Hepatocyte (in vitro differentiated cells): ENCODE measurements at regions not wholly inside any gene's neighbourhood (a gene's known extent, or its start where the extent isn't known, plus 50 kb on each side); places are given as distances from the start of the nearest gene placed in this dataset.

Experiments used
- DNase-seq: peaks from one replicate; pipeline ENCODE4 v3.0.0-alpha.2; 2016; ENCODE audit warnings: low spot score
- H2AFZ ChIP-seq: fragments of 200-600 bp; sonication (generic); 2 replicates; pipeline ENCODE4 v1.6.0; 2016; ENCODE audit warnings: antibody characterized with exemption, mild to moderate bottlenecking
- H3K27ac ChIP-seq: fragments of 200-600 bp; sonication (generic); 2 replicates; pipeline ENCODE4 v1.5.1; 2016; ENCODE audit warnings: mild to moderate bottlenecking
- H3K27me3 ChIP-seq: fragments of 200-600 bp; sonication (generic); 2 replicates; pipeline ENCODE4 v1.6.1; 2016
- H3K36me3 ChIP-seq: fragments of 200-600 bp; sonication (generic); replicated peaks from 2 replicates; pipeline ENCODE4 v1.5.1; 2016; ENCODE audit warnings: low read depth; ENCODE audit not compliant: insufficient read depth
- H3K4me1 ChIP-seq: fragments of 200-600 bp; sonication (generic); 2 replicates; pipeline ENCODE4 v1.5.1; 2016; ENCODE audit warnings: mild to moderate bottlenecking, moderate library complexity; ENCODE audit not compliant: insufficient read depth
- H3K4me2 ChIP-seq: fragments of 200-600 bp; sonication (generic); 2 replicates; pipeline ENCODE4 v1.6.0; 2016
- H3K4me3 ChIP-seq: fragments of 200-600 bp; sonication (generic); 2 replicates; pipeline ENCODE4 v1.5.1; 2016; ENCODE audit warnings: mild to moderate bottlenecking
- H3K79me2 ChIP-seq: fragments of 200-600 bp; sonication (generic); 2 replicates; pipeline ENCODE4 v1.6.0; 2017; ENCODE audit warnings: mild to moderate bottlenecking
- H3K9me2 ChIP-seq: fragments of 200-600 bp; sonication (generic); replicated peaks from 2 replicates; pipeline ENCODE4 v1.6.0; 2017; ENCODE audit warnings: mild to moderate bottlenecking; ENCODE audit not compliant: insufficient read depth
- H3K9me3 ChIP-seq: fragments of 200-600 bp; sonication (generic); 2 replicates; pipeline ENCODE4 v1.5.1; 2016; ENCODE audit warnings: low read depth, mild to moderate bottlenecking
- H4K20me1 ChIP-seq: fragments of 200-600 bp; sonication (generic); 2 replicates; pipeline ENCODE4 v1.6.0; 2016; ENCODE audit warnings: mild to moderate bottlenecking; ENCODE audit not compliant: insufficient read depth, poor library complexity, severe bottlenecking
- EZH2 ChIP-seq: fragments of 200-600 bp; sonication (generic); IDR thresholded peaks from 2 replicates; pipeline ENCODE4 v1.6.1; 2016; ENCODE audit warnings: antibody characterized with exemption, mild to moderate bottlenecking, borderline replicate concordance
- EZH2phosphoT487 ChIP-seq: fragments of 200-600 bp; sonication (generic); IDR thresholded peaks from one replicate; pipeline ENCODE4 v1.6.1; 2018; ENCODE audit warnings: antibody characterized with exemption, mild to moderate bottlenecking, low read depth, moderate library complexity; ENCODE audit not compliant: unreplicated experiment, severe bottlenecking
- WGBS: methylation state at CpG from one replicate; pipeline ENCODE4 v1.1.6; 2016; ENCODE audit warnings: low lambda C conversion rate; ENCODE audit errors: missing lambda C conversion rate; 5-methylcytosine and 5-hydroxymethylcytosine counted together
- TF ChIP-seq, protein P1 (sequence below): fragments of 200-600 bp; sonication (generic); IDR thresholded peaks from 2 replicates; pipeline ENCODE4 v1.5.1; 2016; ENCODE audit warnings: antibody characterized with exemption, mild to moderate bottlenecking; ENCODE audit not compliant: poor library complexity

GRCh38 chr3:111283165-111283564 is 211.5 kb downstream of the NECTIN3 start:
- Histone ChIP-seq H3K9me3 (no peaks in the 10 kb centered on the region), H3K27me3 (no peaks in the 10 kb centered on the region), H3K79me2 (no peaks in the 10 kb centered on the region), H3K4me3 (no peak overlapping the region), H4K20me1 (no peaks in the 10 kb centered on the region), H3K36me3 (no peaks in the 10 kb centered on the region), H2AFZ (no peak overlapping the region), H3K4me2 (no peak overlapping the region), H3K4me1 (no peaks in the 10 kb centered on the region), H3K27ac (no peak overlapping the region), H3K9me2 (no peaks in the 10 kb centered on the region)
- no peak for TF ChIP-seq EZH2phosphoT487
- no peak for DNase-seq
- WGBS, result 80% methylated on average over 4 of the region's 4 CpGs

DNA sequence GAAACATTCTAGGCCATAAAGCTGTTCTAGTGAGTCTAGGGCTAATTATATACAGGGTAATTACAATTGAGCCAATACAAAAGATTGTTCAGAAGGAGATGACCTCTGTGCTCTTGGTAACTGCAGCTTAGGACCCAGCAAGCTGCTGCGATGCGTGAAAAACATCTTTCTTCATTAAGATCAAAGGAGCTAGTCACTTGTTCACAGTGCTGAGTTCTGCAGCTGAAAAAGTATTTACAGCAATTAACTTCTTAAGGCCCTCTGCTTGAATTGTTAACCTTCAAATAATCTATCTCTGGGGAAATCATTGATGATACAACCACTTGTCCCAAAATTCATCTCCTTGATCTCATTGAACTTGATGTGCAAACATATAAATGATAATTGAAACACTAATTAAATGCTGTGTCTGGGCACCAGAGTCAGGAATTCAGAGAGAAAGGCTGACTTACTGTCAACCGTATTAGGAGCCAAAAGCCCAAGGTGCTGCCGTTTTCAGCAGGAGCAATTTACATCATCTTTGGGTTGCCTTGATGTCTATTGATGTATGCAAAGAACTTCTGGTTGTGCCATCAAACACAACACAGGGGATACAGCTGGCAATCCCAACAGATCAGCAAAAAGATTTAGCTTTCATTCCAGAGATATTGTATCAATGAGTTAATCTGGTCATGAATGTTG is 213.0 kb downstream of the NECTIN3 start:
- H3K79me2 ChIP-seq, result no peaks in the 10 kb centered on the region
- no peaks in the 10 kb centered on the region for H3K36me3 ChIP-seq
- no peaks in the 10 kb centered on the region for H3K9me3 ChIP-seq
- no peak overlapping the region for H3K4me3 ChIP-seq
- no peak for DNase-seq
- H3K4me1 ChIP-seq, result no peaks in the 10 kb centered on the region
- H3K9me2 ChIP-seq, result no peaks in the 10 kb centered on the region
- TF ChIP-seq EZH2phosphoT487 (no peak), EZH2 (no peak)
- WGBS, result 54% methylated on average over 4 of the region's 4 CpGs
- no peaks in the 10 kb centered on the region for H4K20me1 ChIP-seq
- H3K4me2 ChIP-seq, result no peak overlapping the region
- no peaks in the 10 kb centered on the region for H3K27me3 ChIP-seq
- H3K27ac ChIP-seq, result no peak overlapping the region
- H2AFZ ChIP-seq, result no peak overlapping the region

- Histone ChIP-seq H2AFZ (no peak overlapping the region), H3K4me2 (no peak overlapping the region), H3K27me3 (no peaks in the 10 kb centered on the region), H3K79me2 (no peaks in the 10 kb centered on the region), H4K20me1 (no peaks in the 10 kb centered on the region), H3K4me1 (no peaks in the 10 kb centered on the region), H3K27ac (no peak overlapping the region), H3K36me3 (no peaks in the 10 kb centered on the region), H3K4me3 (no peak overlapping the region), H3K9me2 (no peaks in the 10 kb centered on the region), H3K9me3 (no peaks in the 10 kb centered on the region)
- DNase-seq, result no peak
- TF ChIP-seq, protein P1, sequence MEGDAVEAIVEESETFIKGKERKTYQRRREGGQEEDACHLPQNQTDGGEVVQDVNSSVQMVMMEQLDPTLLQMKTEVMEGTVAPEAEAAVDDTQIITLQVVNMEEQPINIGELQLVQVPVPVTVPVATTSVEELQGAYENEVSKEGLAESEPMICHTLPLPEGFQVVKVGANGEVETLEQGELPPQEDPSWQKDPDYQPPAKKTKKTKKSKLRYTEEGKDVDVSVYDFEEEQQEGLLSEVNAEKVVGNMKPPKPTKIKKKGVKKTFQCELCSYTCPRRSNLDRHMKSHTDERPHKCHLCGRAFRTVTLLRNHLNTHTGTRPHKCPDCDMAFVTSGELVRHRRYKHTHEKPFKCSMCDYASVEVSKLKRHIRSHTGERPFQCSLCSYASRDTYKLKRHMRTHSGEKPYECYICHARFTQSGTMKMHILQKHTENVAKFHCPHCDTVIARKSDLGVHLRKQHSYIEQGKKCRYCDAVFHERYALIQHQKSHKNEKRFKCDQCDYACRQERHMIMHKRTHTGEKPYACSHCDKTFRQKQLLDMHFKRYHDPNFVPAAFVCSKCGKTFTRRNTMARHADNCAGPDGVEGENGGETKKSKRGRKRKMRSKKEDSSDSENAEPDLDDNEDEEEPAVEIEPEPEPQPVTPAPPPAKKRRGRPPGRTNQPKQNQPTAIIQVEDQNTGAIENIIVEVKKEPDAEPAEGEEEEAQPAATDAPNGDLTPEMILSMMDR, result no peak
- TF ChIP-seq EZH2phosphoT487 (no peak), EZH2 (no peak)
- 93% methylated on average over 1 of the region's 1 CpG for WGBS
Observed at GRCh38 chr3:111285184-111285538, 213.5 kb downstream of the NECTIN3 start.

GRCh38 chr3:111285694-111286093 is 214.1 kb downstream of the NECTIN3 start:
- H3K9me2 ChIP-seq, result no peaks in the 10 kb centered on the region
- H3K4me2 ChIP-seq, result no peak overlapping the region
- H3K36me3 ChIP-seq, result no peaks in the 10 kb centered on the region
- no peak overlapping the region for H3K4me3 ChIP-seq
- H3K9me3 ChIP-seq, result no peaks in the 10 kb centered on the region
- no peak overlapping the region for H3K27ac ChIP-seq
- no peaks in the 10 kb centered on the region for H3K27me3 ChIP-seq
- 89% methylated on average over 4 of the region's 4 CpGs for WGBS
- no peak for DNase-seq
- TF ChIP-seq, protein P1, result no peak
- TF ChIP-seq EZH2 (no peak), EZH2phosphoT487 (no peak)
- no peaks in the 10 kb centered on the region for H4K20me1 ChIP-seq
- no peaks in the 10 kb centered on the region for H3K4me1 ChIP-seq
- no peak overlapping the region for H2AFZ ChIP-seq
- H3K79me2 ChIP-seq, result no peaks in the 10 kb centered on the region
